GM19372 (cell line): ENCODE measurements at regions not wholly inside any gene's neighbourhood (a gene's known extent, or its start where the extent isn't known, plus 50 kb on each side); places are given as distances from the start of the nearest gene placed in this dataset.

Experiments
- ATAC-seq: cut with Tn5 transposase; IDR thresholded peaks from one replicate; pipeline ENCODE4 v1.9.1; 2021; ENCODE audit warnings: mild to moderate bottlenecking, low read depth, moderate library complexity; ENCODE audit not compliant: unreplicated experiment

GRCh38 chr1:232522189-232522588 lies 107.7 kb downstream of the SIPA1L2 start:
- ATAC-seq: no peak

- ATAC-seq: no peak
Observed at GRCh38 chr1:232521660-232522059, 108.3 kb downstream of the SIPA1L2 start.

- ATAC-seq: no peak
Observed at GRCh38 chr1:232519186-232519585, 110.7 kb downstream of the SIPA1L2 start.

GRCh38 chr1:232518349-232518748 lies 111.6 kb downstream of the SIPA1L2 start:
- ATAC-seq: no peak

GRCh38 chr1:232517204-232517603 lies 112.7 kb downstream of the SIPA1L2 start:
- ATAC-seq: no peak

GRCh38 chr1:232515706-232516105 lies 114.2 kb downstream of the SIPA1L2 start:
- no peak for ATAC-seq

GRCh38 chr1:232512712-232513111 lies 117.2 kb downstream of the SIPA1L2 start:
- ATAC-seq: no peak

GRCh38 chr1:232511172-232511571 lies 118.8 kb downstream of the SIPA1L2 start:
- ATAC-seq: no peak

GRCh38 chr1:232510367-232511110 lies 119.4 kb downstream of the SIPA1L2 start:
- ATAC-seq: no peak

- ATAC-seq: no peak
Observed at GRCh38 chr1:232509570-232509969, 120.4 kb downstream of the SIPA1L2 start.

- no peak for ATAC-seq
Observed at GRCh38 chr1:232508130-232508701, 121.7 kb downstream of the SIPA1L2 start.

GRCh38 chr1:232507571-232507970 lies 122.4 kb downstream of the SIPA1L2 start:
- no peak for ATAC-seq

GRCh38 chr1:232505884-232506283 lies 124.0 kb downstream of the SIPA1L2 start:
- no peak for ATAC-seq

- no peak for ATAC-seq
Observed at GRCh38 chr1:232504651-232505050, 125.3 kb downstream of the SIPA1L2 start.

GRCh38 chr1:232503497-232503896 lies 126.4 kb downstream of the SIPA1L2 start:
- no peak for ATAC-seq

- no peak for ATAC-seq
Observed at GRCh38 chr1:232501854-232502253, 128.1 kb downstream of the SIPA1L2 start.

GRCh38 chr1:232499188-232499587 lies 130.7 kb downstream of the SIPA1L2 start:
- ATAC-seq: no peak

GRCh38 chr1:232493869-232494268 lies 136.1 kb downstream of the SIPA1L2 start:
- no peak for ATAC-seq

- ATAC-seq: no peak
Observed at GRCh38 chr1:232489256-232489655, 140.7 kb downstream of the SIPA1L2 start.

- no peak for ATAC-seq
Observed at GRCh38 chr1:232487236-232487635, 142.7 kb downstream of the SIPA1L2 start.

- ATAC-seq: no peak
Observed at GRCh38 chr1:232486454-232487207, 143.3 kb downstream of the SIPA1L2 start.

GRCh38 chr1:232486006-232486405 lies 143.9 kb downstream of the SIPA1L2 start:
- ATAC-seq: no peak
